Brain microvascular endothelial cell (primary cell): ENCODE measurements at regions not wholly inside any gene's neighbourhood (a gene's known extent, or its start where the extent isn't known, plus 50 kb on each side); places are given as distances from the start of the nearest gene placed in this dataset.
"Not testable (repeated sequence)": the region's sequence is repeated elsewhere in the genome, so short reads cannot be mapped to it uniquely, and the experiment has no call there.

Experiments used
- DNase-seq: peaks from one replicate; pipeline ENCODE4 v3.0.0-alpha.2; 2020
- H3K27ac ChIP-seq: fragments of 250-450 bp; sonication (Bioruptor Pico); 2 replicates; pipeline ENCODE4 v1.5.1; 2020; ENCODE audit warnings: mild to moderate bottlenecking, moderate library complexity
- H3K27me3 ChIP-seq: fragments of 250-450 bp; sonication (Bioruptor Pico); replicated peaks from 2 replicates; pipeline ENCODE4 v1.5.1; 2020; ENCODE audit warnings: mild to moderate bottlenecking
- H3K36me3 ChIP-seq: fragments of 250-450 bp; sonication (Bioruptor Pico); replicated peaks from 2 replicates; pipeline ENCODE4 v1.5.1; 2020; ENCODE audit warnings: mild to moderate bottlenecking
- H3K4me3 ChIP-seq: 2 replicates; pipeline ENCODE4 v1.5.1; 2011; ENCODE audit warnings: low read depth, mild to moderate bottlenecking, control low read depth, low read length, moderate library complexity
- in situ Hi-C: cut with HindIII; loops from 2 replicates; pipeline ENCODE4 v1.10.0; 2017; ENCODE audit warnings: low sequenced_read_pairs, low pct_ligation_motif_present

DNA sequence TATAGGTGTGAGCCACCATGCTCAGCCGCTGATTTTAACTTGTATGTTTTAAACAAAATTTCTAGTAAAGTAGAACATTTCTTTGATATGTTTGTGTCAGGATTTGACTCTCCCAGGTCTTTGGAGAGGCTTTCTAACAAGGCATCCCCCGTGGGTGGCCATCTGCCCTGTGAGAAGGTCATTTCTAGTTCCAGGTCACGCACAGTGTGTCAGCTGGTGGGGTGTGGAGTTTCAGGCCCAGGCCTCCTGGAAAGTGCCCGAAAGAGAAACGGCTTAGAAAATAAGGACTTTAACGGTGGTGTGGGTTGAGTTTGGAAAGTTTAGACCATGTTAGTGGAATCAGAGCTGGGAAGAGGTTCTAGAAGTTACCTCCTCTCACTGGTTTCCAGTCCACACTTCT is 61.0 kb downstream of the SPDYE17 start:
- H3K27ac ChIP-seq, in situ Hi-C loops, DNase-seq, H3K4me3 ChIP-seq, H3K36me3 ChIP-seq, H3K27me3 ChIP-seq: not testable (repeated sequence)

DNA sequence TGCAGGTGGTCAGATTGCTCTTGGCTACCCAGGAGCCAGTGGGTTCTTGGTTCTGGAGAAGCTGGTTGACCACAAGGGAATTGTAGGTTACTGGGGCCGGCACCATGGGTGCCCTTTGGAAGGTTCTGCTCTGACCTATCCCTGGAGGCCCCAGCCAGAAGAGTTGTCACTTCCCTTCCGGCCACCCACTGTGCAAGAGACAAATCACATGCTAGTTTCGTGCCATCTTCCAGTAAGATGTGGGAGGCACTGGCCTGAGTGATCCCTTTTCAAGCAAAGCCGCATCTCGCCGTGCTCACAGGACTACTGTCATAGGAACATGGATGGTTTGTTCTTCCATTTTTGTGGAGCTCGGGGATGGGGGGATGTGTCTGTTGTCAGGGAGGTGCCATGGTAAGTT is 62.3 kb downstream of the SPDYE17 start:
- DNase-seq, H3K36me3 ChIP-seq, H3K4me3 ChIP-seq, H3K27ac ChIP-seq, in situ Hi-C loops, H3K27me3 ChIP-seq: not testable (repeated sequence)

DNA sequence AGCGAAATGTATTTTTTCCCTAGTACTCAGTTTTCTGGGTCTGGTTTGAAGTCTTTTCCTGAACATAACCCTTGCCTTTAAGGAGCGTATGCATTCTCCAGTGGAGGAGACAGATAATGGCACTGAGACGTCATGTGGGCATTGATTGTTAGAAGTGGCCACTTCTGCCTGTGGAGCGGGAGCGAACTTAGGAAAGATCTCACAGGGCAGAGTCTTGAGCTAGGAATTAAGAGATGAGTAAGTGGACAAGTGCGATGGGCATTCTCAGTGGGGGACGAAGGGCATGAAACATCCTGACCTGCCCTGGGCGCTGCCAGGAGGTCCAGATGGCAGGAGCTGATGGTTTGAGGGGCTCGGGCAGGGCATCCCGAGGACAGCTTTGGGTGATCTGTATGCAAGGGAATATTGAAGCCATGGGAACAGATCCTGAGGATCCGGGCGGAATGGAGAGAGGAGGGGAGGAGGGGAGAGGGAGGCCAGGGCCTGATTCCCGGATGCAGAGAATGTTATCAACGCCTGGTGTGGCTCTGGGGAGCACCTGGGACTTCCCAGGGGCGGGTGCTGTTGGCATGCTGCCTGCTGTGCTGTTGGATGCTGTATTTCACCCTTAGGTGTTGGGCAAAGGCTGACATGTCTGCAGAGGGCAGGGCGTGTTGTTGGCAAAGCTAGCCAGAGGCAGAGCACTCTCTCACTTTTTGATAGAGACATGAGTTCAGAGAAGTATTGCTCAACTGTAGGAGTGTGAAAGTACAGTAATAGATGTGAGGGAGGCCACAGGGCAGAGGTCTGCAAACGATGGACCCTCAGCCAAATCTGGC is 66.2 kb downstream of the SPDYE17 start:
- H3K36me3 ChIP-seq, H3K27me3 ChIP-seq, H3K4me3 ChIP-seq, DNase-seq, in situ Hi-C loops, H3K27ac ChIP-seq: not testable (repeated sequence)

GRCh38 chr7:76964050-76964449 is 68.1 kb downstream of the SPDYE17 start:
- DNase-seq, H3K27me3 ChIP-seq, H3K36me3 ChIP-seq, H3K4me3 ChIP-seq, H3K27ac ChIP-seq, in situ Hi-C loops: not testable (repeated sequence)

GRCh38 chr7:76963061-76963460 is 69.1 kb downstream of the SPDYE17 start:
- H3K4me3 ChIP-seq, H3K27me3 ChIP-seq, H3K27ac ChIP-seq, in situ Hi-C loops, DNase-seq, H3K36me3 ChIP-seq: not testable (repeated sequence)

GRCh38 chr7:76960400-76960986 is 71.7 kb downstream of the SPDYE17 start:
- H3K36me3 ChIP-seq, in situ Hi-C loops, H3K27me3 ChIP-seq, H3K27ac ChIP-seq, DNase-seq, H3K4me3 ChIP-seq: not testable (repeated sequence)

DNA sequence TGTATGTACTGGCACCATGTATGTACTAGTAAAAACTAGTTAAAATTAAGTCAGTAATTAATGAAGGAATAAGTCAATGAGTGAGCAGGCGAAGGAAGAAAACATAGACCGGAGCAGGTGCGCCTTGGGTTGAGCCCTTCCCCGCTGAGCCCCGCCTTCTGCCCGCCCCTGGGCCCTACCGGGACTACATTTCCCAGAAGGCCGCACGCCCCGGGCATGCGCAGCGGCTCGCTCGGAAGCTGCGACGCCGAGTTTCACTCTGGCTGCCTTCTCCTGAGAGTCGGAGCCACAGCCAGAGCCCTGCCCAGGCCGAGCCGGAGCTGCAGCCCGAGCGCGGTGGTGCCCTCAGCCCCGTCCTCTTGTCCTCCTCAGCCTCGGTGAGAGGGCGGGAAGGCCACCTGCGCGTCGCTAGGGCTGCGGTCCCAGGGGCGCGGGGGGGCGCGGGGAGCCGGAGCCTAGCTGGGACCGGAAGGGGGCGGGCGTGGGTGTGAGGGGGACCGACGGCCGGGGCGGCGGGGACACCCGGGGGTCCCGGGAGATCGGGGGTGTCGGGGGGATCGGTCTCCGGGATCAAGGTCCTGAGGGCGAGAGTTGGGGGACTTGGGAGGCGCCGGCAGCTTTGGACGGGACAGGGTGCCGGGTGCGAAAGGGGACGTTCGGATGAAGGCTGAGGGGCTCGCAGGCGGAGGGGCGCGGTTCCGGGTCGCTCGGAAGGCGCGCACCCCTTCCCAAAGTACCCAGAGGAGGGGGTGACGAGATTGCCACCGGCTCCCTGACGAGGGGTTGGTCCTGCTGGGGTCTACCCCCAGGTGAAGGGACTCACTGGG is 72.4 kb downstream of the SPDYE17 start:
- H3K4me3 ChIP-seq, H3K27ac ChIP-seq, in situ Hi-C loops, DNase-seq, H3K27me3 ChIP-seq, H3K36me3 ChIP-seq: not testable (repeated sequence)

DNA sequence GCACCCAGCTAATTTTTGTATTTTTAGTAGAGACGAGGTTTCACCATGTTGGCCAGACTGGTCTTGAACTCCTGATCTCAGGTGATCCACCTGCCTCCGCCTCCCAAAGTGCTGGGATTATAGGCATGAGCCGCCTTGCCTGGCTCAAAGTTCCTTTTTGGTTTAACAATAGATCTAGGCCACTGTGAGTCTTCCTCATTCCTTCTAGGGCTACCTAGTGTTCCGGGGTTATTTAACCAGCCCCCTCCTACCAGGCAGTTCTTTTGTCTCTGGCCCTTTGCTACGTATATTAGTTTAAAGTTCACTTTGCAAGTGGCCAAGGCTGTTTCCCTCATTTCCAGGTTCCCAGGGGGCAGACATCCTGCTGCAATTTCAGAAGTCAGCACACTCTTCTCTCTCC is 75.6 kb downstream of the SPDYE17 start:
- H3K27ac ChIP-seq, H3K4me3 ChIP-seq, DNase-seq, H3K36me3 ChIP-seq, in situ Hi-C loops, H3K27me3 ChIP-seq: not testable (repeated sequence)

DNA sequence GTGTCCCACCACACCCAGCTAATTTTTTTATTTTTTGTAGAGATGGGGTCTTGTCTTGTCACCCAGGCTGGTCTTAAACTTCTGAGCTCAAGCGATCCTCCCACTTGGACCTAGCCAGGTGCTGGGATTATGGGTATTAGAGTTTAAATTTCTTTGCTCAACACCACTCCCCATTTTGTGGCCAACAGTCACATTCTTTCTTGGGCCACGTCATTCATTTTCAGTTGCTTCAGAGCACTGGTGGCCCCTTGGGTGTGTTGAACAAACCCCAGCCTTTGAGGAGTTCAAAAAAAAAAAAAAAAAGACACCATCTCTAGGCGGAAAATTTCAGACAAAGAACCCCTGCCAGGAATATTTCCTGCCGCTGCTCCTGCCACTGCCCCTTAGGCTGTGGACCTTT is 77.0 kb downstream of the SPDYE17 start:
- in situ Hi-C loops, DNase-seq, H3K27ac ChIP-seq, H3K36me3 ChIP-seq, H3K27me3 ChIP-seq, H3K4me3 ChIP-seq: not testable (repeated sequence)

DNA sequence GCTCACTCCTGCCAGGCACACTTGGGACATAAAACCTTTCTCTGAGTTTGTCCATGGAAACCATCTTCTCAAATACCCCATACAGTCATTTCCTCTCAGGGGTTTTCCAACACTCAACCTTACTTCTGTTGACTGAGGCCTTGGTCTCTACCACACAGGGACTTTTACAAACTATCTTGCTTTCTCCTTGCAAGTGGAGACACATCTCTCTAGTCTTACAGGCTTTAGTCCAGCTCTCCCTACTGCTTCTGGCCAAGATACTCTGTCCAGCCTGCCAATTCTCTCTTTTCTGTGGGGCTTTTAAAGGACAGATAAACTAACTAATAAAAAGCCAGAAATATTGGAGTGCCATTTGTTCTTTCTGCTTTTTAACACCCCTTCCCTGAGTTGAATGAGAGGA is 87.6 kb downstream of the SPDYE17 start:
- H3K36me3 ChIP-seq, H3K27ac ChIP-seq, in situ Hi-C loops, H3K4me3 ChIP-seq, H3K27me3 ChIP-seq, DNase-seq: not testable (repeated sequence)

GRCh38 chr7:76941809-76942765 is 90.1 kb downstream of the SPDYE17 start:
- H3K27me3 ChIP-seq, H3K36me3 ChIP-seq, H3K27ac ChIP-seq, DNase-seq, H3K4me3 ChIP-seq, in situ Hi-C loops: not testable (repeated sequence)

GRCh38 chr7:76937781-76938180 is 94.4 kb downstream of the SPDYE17 start:
- in situ Hi-C loops, H3K27ac ChIP-seq, H3K36me3 ChIP-seq, H3K27me3 ChIP-seq, DNase-seq, H3K4me3 ChIP-seq: not testable (repeated sequence)

- DNase-seq, H3K4me3 ChIP-seq, H3K27me3 ChIP-seq, H3K36me3 ChIP-seq, in situ Hi-C loops, H3K27ac ChIP-seq: not testable (repeated sequence)
Measured at GRCh38 chr7:76937330-76937729, 94.8 kb downstream of the SPDYE17 start.

DNA sequence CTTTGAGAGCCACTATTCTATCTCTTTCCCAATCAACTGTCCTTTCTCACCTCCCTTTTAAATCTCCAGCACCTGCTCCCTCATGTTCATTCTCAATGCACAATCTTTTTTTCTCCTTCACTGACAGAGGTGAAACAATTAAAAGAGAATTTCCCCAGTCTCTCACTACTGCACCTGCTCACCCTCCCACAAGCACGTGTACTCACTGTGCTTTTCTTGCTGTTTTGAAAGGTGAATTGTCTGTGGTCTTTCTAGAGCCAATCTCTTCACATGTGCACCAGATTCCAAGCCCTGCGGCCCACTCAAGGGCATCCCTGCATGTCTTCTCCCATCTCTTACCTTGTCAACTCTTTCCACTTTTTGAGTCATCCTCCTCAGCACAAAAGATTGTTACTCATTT is 95.8 kb downstream of the SPDYE17 start:
- H3K27me3 ChIP-seq, H3K36me3 ChIP-seq, DNase-seq, H3K4me3 ChIP-seq, H3K27ac ChIP-seq, in situ Hi-C loops: not testable (repeated sequence)
